ENCODE measurements at regions not wholly inside any gene's neighbourhood (a gene's known extent, or its start where the extent isn't known, plus 50 kb on each side); places are given as distances from the start of the nearest gene placed in this dataset.
"Not testable (repeated sequence)": the region's sequence is repeated elsewhere in the genome, so short reads cannot be mapped to it uniquely, and the experiment has no call there.

DNA sequence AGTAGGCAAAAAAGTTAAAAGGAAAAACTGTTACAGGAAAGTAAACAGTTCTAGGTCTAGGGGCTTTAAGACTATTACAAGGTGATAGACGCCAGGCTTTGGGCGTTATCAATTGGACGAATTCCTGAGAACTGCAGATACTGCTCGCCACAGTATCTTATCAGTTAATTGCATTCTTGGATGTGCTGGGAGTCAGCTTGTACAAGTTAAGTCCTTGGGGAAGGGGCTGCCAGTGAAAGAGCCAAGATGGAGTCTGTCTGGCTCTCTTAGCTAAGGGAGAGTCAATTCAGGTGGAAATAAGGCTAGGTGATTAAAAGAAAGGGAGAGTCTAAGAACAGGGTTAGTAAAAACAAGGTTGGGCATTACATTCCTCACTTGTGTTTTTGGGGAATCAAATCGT is 90.3 kb upstream of the FAM90A1 start:
- TF ChIP-seq, protein P1, sequence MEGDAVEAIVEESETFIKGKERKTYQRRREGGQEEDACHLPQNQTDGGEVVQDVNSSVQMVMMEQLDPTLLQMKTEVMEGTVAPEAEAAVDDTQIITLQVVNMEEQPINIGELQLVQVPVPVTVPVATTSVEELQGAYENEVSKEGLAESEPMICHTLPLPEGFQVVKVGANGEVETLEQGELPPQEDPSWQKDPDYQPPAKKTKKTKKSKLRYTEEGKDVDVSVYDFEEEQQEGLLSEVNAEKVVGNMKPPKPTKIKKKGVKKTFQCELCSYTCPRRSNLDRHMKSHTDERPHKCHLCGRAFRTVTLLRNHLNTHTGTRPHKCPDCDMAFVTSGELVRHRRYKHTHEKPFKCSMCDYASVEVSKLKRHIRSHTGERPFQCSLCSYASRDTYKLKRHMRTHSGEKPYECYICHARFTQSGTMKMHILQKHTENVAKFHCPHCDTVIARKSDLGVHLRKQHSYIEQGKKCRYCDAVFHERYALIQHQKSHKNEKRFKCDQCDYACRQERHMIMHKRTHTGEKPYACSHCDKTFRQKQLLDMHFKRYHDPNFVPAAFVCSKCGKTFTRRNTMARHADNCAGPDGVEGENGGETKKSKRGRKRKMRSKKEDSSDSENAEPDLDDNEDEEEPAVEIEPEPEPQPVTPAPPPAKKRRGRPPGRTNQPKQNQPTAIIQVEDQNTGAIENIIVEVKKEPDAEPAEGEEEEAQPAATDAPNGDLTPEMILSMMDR (IDR thresholded peaks at IDR 0.05): not testable (repeated sequence)
- TF ChIP-seq SIN3A (IDR thresholded peaks at IDR 0.05; ENCODE audit: borderline replicate concordance, insufficient read depth, low read depth, low read length); TCF7L2 (IDR thresholded peaks at IDR 0.05; ENCODE audit: low read depth, low read length): not testable (repeated sequence)
- TF ChIP-seq, protein P2, sequence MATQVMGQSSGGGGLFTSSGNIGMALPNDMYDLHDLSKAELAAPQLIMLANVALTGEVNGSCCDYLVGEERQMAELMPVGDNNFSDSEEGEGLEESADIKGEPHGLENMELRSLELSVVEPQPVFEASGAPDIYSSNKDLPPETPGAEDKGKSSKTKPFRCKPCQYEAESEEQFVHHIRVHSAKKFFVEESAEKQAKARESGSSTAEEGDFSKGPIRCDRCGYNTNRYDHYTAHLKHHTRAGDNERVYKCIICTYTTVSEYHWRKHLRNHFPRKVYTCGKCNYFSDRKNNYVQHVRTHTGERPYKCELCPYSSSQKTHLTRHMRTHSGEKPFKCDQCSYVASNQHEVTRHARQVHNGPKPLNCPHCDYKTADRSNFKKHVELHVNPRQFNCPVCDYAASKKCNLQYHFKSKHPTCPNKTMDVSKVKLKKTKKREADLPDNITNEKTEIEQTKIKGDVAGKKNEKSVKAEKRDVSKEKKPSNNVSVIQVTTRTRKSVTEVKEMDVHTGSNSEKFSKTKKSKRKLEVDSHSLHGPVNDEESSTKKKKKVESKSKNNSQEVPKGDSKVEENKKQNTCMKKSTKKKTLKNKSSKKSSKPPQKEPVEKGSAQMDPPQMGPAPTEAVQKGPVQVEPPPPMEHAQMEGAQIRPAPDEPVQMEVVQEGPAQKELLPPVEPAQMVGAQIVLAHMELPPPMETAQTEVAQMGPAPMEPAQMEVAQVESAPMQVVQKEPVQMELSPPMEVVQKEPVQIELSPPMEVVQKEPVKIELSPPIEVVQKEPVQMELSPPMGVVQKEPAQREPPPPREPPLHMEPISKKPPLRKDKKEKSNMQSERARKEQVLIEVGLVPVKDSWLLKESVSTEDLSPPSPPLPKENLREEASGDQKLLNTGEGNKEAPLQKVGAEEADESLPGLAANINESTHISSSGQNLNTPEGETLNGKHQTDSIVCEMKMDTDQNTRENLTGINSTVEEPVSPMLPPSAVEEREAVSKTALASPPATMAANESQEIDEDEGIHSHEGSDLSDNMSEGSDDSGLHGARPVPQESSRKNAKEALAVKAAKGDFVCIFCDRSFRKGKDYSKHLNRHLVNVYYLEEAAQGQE (IDR thresholded peaks at IDR 0.05; ENCODE audit: insufficient read depth in 1 of 2, low read depth in 2 of 2, low read length in 1 of 2): not testable (repeated sequence)
